ENCODE measurements at regions not wholly inside any gene's neighbourhood (a gene's known extent, or its start where the extent isn't known, plus 50 kb on each side); places are given as distances from the start of the nearest gene placed in this dataset.

DNA sequence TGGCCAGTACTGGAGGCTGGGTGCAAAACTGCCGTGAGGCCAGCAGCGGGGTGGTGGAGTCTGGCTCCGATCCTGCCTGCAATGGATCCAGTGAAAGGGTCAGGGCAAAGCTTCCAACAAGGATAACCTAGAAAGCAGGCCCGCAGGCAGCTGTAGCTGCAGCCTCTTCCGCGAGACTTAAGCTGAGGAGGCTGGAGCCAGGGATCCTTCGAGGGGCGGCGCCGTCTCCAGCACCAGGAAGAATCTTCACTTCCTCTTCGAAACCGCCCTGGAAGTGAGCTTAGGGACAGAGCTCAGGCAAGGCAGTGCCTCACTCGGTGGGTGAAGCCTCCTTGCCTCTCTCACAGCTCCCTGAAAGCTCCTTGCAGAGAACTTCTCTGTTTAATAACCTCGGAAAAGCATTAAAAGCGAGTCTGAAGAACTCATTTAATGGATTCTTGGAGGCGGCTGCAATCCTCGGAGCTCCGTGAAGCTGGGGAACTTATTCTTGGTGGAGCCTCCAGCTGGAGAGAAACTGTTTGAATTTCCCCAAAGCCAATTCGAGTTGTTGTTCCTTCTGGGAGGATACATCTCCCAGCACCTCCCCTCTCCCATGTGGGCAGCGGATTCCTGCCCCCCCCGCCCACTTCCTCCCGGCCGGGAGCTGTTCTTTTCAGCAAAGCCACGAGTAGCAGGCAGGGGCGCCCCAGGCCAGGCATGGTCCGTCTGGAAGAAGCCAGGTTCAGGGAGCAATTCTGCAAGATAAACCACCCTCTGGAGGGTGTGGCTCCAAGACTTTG lies 169.9 kb downstream of the CTTN start:
- Histone ChIP-seq H3K27ac (no peak overlapping the region), H3K36me3 (replicated peaks) (no peaks in the 10 kb centered on the region), H3K4me3 (ENCODE audit: low read depth, low read length) (peak overlapping the region; percentile 32), H3K27me3 (replicated peaks) (no peaks in the 10 kb centered on the region)
- in situ Hi-C loops (cut with HindIII; ENCODE audit: low pct_ligation_motif_present, low sequenced_read_pairs) = no loop called here
- peak; percentile 23 for DNase-seq
- TF ChIP-seq, protein P1, sequence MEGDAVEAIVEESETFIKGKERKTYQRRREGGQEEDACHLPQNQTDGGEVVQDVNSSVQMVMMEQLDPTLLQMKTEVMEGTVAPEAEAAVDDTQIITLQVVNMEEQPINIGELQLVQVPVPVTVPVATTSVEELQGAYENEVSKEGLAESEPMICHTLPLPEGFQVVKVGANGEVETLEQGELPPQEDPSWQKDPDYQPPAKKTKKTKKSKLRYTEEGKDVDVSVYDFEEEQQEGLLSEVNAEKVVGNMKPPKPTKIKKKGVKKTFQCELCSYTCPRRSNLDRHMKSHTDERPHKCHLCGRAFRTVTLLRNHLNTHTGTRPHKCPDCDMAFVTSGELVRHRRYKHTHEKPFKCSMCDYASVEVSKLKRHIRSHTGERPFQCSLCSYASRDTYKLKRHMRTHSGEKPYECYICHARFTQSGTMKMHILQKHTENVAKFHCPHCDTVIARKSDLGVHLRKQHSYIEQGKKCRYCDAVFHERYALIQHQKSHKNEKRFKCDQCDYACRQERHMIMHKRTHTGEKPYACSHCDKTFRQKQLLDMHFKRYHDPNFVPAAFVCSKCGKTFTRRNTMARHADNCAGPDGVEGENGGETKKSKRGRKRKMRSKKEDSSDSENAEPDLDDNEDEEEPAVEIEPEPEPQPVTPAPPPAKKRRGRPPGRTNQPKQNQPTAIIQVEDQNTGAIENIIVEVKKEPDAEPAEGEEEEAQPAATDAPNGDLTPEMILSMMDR (IDR thresholded peaks at IDR 0.05; ENCODE audit: low read depth, low read length, missing control alignments) = peak; percentile 40

DNA sequence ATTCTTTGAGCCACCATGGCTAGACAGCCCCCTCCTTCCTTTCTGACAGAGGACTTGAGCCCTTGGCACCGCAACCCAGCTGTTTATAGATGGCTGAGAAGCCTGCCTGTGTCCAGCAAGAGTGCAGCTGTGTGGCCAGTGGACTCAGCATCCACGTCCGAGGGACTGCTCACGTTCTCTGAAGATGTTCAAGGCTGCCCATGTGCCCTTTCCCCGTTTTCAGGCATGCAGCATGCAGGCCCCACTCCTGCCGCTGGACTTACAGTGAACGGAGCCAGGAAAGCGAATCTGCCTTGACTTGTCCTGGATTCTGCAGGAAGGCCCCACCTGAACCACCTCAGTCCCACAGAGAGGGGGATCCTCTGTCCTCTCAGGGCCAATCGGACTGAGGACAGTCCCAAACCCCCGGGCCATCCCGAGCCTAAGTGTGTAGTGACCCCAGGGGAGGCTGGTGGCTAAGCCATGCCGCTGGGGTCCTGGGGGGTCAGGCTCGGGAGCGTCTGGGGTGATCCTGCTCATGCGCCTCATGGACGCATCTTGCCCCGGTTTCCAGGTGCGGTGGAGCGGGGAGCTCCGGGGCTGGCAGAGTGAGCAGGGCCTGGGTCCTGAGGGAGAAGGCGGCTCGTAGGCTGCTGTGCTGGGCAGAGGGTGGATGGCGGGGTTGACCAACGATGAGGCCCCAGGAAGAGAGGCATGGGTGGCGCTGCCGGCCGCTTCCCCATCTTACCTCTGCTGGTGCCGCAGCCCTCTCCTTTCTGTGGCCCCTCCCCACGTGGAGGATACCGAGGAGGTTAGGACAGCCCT lies 170.7 kb downstream of the CTTN start:
- H3K36me3 ChIP-seq (replicated peaks) = no peaks in the 10 kb centered on the region
- no peak for DNase-seq
- in situ Hi-C loops (cut with HindIII; ENCODE audit: low pct_ligation_motif_present, low sequenced_read_pairs) = no loop called here
- TF ChIP-seq, protein P1 (IDR thresholded peaks at IDR 0.05; ENCODE audit: low read depth, low read length, missing control alignments) = no peak
- no peaks in the 10 kb centered on the region for H3K27me3 ChIP-seq (replicated peaks)
- no peak overlapping the region for H3K27ac ChIP-seq
- no peak overlapping the region for H3K4me3 ChIP-seq (ENCODE audit: low read depth, low read length)

DNA sequence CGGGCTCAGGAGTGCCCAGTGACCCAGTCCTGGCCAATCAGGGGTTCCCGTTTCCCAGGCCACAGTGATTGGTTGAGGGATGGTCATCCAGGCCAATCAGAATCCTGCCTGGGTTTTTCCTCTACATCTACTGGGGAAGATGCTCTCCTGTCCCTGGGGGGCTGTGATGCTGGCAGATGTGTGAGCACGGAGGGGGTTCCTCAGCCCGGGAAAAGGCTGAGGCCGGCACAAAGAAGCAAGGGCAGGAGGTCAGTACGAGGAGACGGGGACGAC lies 171.2 kb downstream of the CTTN start:
- in situ Hi-C loops (cut with HindIII; ENCODE audit: low pct_ligation_motif_present, low sequenced_read_pairs) = no loop called here
- Histone ChIP-seq H3K4me3 (ENCODE audit: low read depth, low read length) (no peak overlapping the region), H3K27me3 (replicated peaks) (no peaks in the 10 kb centered on the region), H3K27ac (no peak overlapping the region), H3K36me3 (replicated peaks) (no peaks in the 10 kb centered on the region)
- TF ChIP-seq, protein P1 (IDR thresholded peaks at IDR 0.05; ENCODE audit: low read depth, low read length, missing control alignments) = no peak
- DNase-seq = no peak

DNA sequence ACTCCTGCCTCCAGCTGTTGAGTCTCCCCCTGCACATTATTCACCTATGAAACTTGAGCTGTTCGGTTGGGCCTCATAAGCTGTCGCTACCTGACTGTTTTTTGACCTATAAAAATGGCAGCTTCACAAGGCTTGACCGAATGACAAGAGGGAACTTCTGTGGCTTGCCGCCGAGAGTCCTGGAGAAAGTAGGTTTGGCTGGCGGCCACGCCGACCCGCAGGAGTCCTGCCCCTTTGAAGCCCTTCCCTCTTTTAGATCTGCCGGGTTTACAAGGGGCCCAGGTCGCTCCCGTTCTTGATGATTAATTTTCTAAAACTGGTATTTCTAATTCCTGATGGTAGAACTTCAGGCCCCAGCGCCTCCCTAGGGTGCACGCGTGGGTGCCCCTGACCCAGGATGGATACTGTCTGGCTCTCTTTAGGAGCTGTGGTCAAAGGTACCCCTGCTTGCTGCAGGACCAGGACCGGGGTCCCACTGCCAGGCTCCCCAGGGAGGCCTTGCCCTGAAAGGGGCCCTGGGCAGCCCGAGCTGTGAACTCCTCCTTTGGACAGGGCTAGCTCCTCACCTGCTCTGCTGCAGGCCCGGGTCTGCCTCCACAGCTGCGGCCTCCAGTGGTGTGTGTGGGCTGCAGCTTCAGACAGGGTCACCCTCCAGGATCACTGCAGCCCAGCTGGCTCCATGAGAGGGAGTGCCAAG lies 171.8 kb downstream of the CTTN start:
- H3K4me3 ChIP-seq (ENCODE audit: low read depth, low read length) = no peak overlapping the region
- in situ Hi-C loops (cut with HindIII; ENCODE audit: low pct_ligation_motif_present, low sequenced_read_pairs) = no loop called here
- no peak overlapping the region for H3K27ac ChIP-seq
- H3K27me3 ChIP-seq (replicated peaks) = no peaks in the 10 kb centered on the region
- no peak for DNase-seq
- H3K36me3 ChIP-seq (replicated peaks) = no peaks in the 10 kb centered on the region
- TF ChIP-seq, protein P1 (IDR thresholded peaks at IDR 0.05; ENCODE audit: low read depth, low read length, missing control alignments) = no peak

DNA sequence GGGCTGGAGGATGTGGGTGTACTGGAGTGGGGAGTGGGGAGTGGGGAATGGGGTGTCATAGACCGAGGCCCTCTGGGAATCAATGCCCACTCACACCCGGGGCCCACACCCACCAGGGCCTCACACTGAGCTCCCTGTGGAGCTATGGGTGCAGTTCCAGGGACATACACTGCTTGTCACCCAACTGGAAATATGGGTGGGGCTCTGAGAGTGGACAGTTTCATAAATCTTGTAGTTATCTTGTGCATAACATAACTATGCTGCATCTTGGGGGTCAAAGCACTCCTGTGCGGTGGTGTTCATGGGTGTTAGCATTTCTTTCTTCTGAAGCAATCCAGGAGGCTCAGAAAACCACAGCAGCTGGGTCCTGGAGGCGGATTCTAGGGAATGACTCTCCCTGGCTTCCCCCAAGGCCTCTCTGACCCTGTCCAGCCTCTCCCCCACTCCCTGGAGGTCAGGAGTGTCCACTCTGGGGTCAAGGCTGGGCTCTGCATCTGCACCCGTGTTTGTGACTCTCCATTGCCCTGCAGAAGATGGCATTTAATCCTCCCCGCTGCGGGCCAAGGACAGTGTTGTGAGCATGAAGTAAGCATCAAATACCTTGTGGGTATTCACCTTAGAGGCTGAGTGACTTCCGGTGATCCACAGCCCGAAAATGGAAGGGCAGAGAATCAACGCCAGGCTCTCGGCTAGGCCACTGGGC lies 172.5 kb downstream of the CTTN start:
- no peak for DNase-seq
- in situ Hi-C loops (cut with HindIII; ENCODE audit: low pct_ligation_motif_present, low sequenced_read_pairs) = no loop called here

More for the DNA sequence above, 172.5 kb downstream of the CTTN start:
- TF ChIP-seq, protein P1 (IDR thresholded peaks at IDR 0.05; ENCODE audit: low read depth, low read length, missing control alignments) = no peak
- Histone ChIP-seq H3K4me3 (ENCODE audit: low read depth, low read length) (no peak overlapping the region), H3K27ac (no peak overlapping the region), H3K36me3 (replicated peaks) (no peaks in the 10 kb centered on the region), H3K27me3 (replicated peaks) (no peaks in the 10 kb centered on the region)
